Trophoblast cell (in vitro differentiated cells and primary cell): ENCODE measurements at regions not wholly inside any gene's neighbourhood (a gene's known extent, or its start where the extent isn't known, plus 50 kb on each side); places are given as distances from the start of the nearest gene placed in this dataset.

Experiments
- DNase-seq, 2 donors: peaks; one replicate each; pipeline ENCODE4 v3.0.0-alpha.2; 2016
- H2AFZ ChIP-seq: 2 replicates; pipeline ENCODE4 v1.6.1; 2013; ENCODE audit warnings: low read length, moderate library complexity, mild to moderate bottlenecking; ENCODE audit not compliant: insufficient read depth, poor library complexity
- H2AK5ac ChIP-seq: 2 replicates; pipeline ENCODE4 v1.6.1; 2013; ENCODE audit warnings: mild to moderate bottlenecking, low read length
- H2BK120ac ChIP-seq: 2 replicates; pipeline ENCODE4 v1.6.1; 2013; ENCODE audit warnings: low read length, mild to moderate bottlenecking, moderate library complexity; ENCODE audit not compliant: insufficient read depth, poor library complexity
- H2BK12ac ChIP-seq: 2 replicates; pipeline ENCODE4 v1.6.1; 2013; ENCODE audit warnings: mild to moderate bottlenecking, low read length, moderate library complexity
- H2BK5ac ChIP-seq: 2 replicates; pipeline ENCODE4 v1.6.1; 2013; ENCODE audit warnings: low read length, low read depth, moderate library complexity, mild to moderate bottlenecking; ENCODE audit not compliant: poor library complexity
- H3K14ac ChIP-seq: 2 replicates; pipeline ENCODE4 v1.6.1; 2013; ENCODE audit warnings: mild to moderate bottlenecking, low read length
- H3K18ac ChIP-seq: 2 replicates; pipeline ENCODE4 v1.6.1; 2013; ENCODE audit warnings: mild to moderate bottlenecking, low read length
- H3K23ac ChIP-seq: 2 replicates; pipeline ENCODE4 v1.6.1; 2013; ENCODE audit warnings: low read length
- H3K27ac ChIP-seq: 2 replicates; pipeline ENCODE4 v1.5.1; 2013; ENCODE audit warnings: low read depth, mild to moderate bottlenecking, inconsistent platforms, low read length, moderate library complexity
- H3K27me3 ChIP-seq: 2 replicates; pipeline ENCODE4 v1.6.1; 2013; ENCODE audit warnings: inconsistent platforms, mild to moderate bottlenecking, low read length, moderate library complexity; ENCODE audit not compliant: insufficient read depth
- H3K36me3 ChIP-seq, 2 experiments: 1 replicate in 1 of 2; 2 replicates in 1 of 2; pipeline ENCODE4 v1.6.1; 2013; ENCODE audit warnings: low read length in 2 of 2, mild to moderate bottlenecking in 2 of 2, moderate library complexity in 1 of 2; ENCODE audit not compliant: insufficient read depth in 2 of 2, control insufficient read depth in 1 of 2
- H3K4ac ChIP-seq: 2 replicates; pipeline ENCODE4 v1.6.1; 2013; ENCODE audit warnings: low read depth, mild to moderate bottlenecking, low read length, moderate library complexity
- H3K4me1 ChIP-seq, 2 experiments: 1 replicate in 1 of 2; 2 replicates in 1 of 2; pipeline ENCODE4 v1.6.1; 2013; ENCODE audit warnings: low read length in 2 of 2, mild to moderate bottlenecking in 2 of 2, moderate library complexity in 1 of 2; ENCODE audit not compliant: insufficient read depth in 2 of 2, control insufficient read depth in 1 of 2
- H3K4me2 ChIP-seq: 2 replicates; pipeline ENCODE4 v1.6.1; 2013; ENCODE audit warnings: inconsistent platforms, mild to moderate bottlenecking, low read length, moderate library complexity
- H3K4me3 ChIP-seq: 2 replicates; pipeline ENCODE4 v1.5.1; 2013; ENCODE audit warnings: mild to moderate bottlenecking, low read depth, low read length, inconsistent platforms
- H3K79me1 ChIP-seq: one replicate; pipeline ENCODE4 v1.6.1; 2013; ENCODE audit warnings: low read length
- H3K79me2 ChIP-seq: 2 replicates; pipeline ENCODE4 v1.6.1; 2013; ENCODE audit warnings: low read length, mild to moderate bottlenecking; ENCODE audit not compliant: control insufficient read depth, insufficient read depth, poor library complexity
- H3K9ac ChIP-seq: 2 replicates; pipeline ENCODE4 v1.6.1; 2013; ENCODE audit warnings: mild to moderate bottlenecking, low read length
- H3K9me3 ChIP-seq: 2 replicates; pipeline ENCODE4 v1.6.1; 2013; ENCODE audit warnings: low read depth, mild to moderate bottlenecking, control low read depth, inconsistent platforms, low read length; ENCODE audit not compliant: insufficient read depth
- H4K12ac ChIP-seq: 2 replicates; pipeline ENCODE4 v1.6.1; 2013; ENCODE audit warnings: low read depth, mild to moderate bottlenecking, low read length, moderate library complexity
- H4K8ac ChIP-seq: 2 replicates; pipeline ENCODE4 v1.6.1; 2013; ENCODE audit warnings: low read depth, mild to moderate bottlenecking, low read length, moderate library complexity
- H4K91ac ChIP-seq: one replicate; pipeline ENCODE4 v1.6.1; 2013; ENCODE audit warnings: low read depth, mild to moderate bottlenecking, low read length, moderate library complexity
- WGBS: extraction: QIAGEN DNeasy Blood & Tissue Kit; methylation state at CpG from one replicate; pipeline ENCODE4 v1.1.7; 2013; ENCODE audit warnings: missing lambda C conversion rate; ENCODE audit not compliant: insufficient read length, insufficient coverage; ENCODE audit errors: extremely low coverage; 5-methylcytosine and 5-hydroxymethylcytosine counted together

DNA sequence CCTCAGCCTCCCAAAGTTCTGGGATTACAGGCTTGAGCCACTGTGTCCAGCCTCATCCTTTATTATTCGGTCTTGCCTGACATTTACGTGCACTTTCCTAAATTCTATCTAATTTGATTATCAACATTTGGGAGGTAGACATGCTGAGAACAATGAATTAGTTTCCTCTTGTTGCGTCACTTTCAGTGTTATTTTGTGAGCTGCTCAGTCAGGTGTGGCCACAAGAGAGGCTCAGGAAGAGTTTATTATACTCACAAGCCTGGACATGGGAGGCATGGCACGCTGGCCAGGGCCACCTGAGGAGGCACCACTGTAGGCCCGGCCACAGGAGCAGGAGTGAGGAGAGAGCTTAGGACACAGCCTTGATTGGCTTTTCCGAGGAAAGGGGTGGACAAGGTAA is 59.7 kb upstream of the RBFOX2 start:
- Histone ChIP-seq H3K18ac (no peak overlapping the region), H3K9ac (no peak overlapping the region), H3K14ac (no peak overlapping the region), H2BK120ac (no peak overlapping the region), H3K4me3 (no peak overlapping the region), H2BK5ac (no peak overlapping the region), H4K91ac (no peak overlapping the region), H3K27ac (no peak overlapping the region), H2AFZ (no peak overlapping the region), H3K4me1 (peaks cover 0 to 7% of the 10 kb centered on the region in 2 experiments), H3K79me1 (no peaks in the 10 kb centered on the region), H3K36me3 (no peaks in the 10 kb centered on the region), H2AK5ac (no peak overlapping the region), H3K9me3 (no peaks in the 10 kb centered on the region), H2BK12ac (no peak overlapping the region), H3K79me2 (no peaks in the 10 kb centered on the region), H3K27me3 (no peaks in the 10 kb centered on the region), H3K23ac (no peak overlapping the region), H3K4me2 (no peak overlapping the region), H3K4ac (no peak overlapping the region), H4K12ac (no peak overlapping the region), H4K8ac (no peak overlapping the region)
- no CpG with 5 or more reads among the region's 6 CpGs for WGBS
- DNase-seq: no peak

GRCh38 chr22:36087784-36088183 is 59.2 kb upstream of the RBFOX2 start:
- Histone ChIP-seq H2BK120ac (no peak overlapping the region), H4K8ac (no peak overlapping the region), H2BK12ac (no peak overlapping the region), H3K18ac (no peak overlapping the region), H3K14ac (no peak overlapping the region), H2BK5ac (no peak overlapping the region), H3K4ac (no peak overlapping the region), H3K79me1 (no peaks in the 10 kb centered on the region), H3K4me1 (peaks cover 0 to 7% of the 10 kb centered on the region in 2 experiments), H3K27me3 (no peaks in the 10 kb centered on the region), H2AK5ac (no peak overlapping the region), H3K36me3 (no peaks in the 10 kb centered on the region), H3K9me3 (no peaks in the 10 kb centered on the region), H4K91ac (no peak overlapping the region), H3K4me2 (no peak overlapping the region), H2AFZ (no peak overlapping the region), H4K12ac (no peak overlapping the region), H3K79me2 (no peaks in the 10 kb centered on the region), H3K9ac (no peak overlapping the region), H3K27ac (no peak overlapping the region), H3K23ac (no peak overlapping the region), H3K4me3 (no peak overlapping the region)
- no CpG with 5 or more reads among the region's 5 CpGs for WGBS
- DNase-seq: peak; percentile 61 to 80

DNA sequence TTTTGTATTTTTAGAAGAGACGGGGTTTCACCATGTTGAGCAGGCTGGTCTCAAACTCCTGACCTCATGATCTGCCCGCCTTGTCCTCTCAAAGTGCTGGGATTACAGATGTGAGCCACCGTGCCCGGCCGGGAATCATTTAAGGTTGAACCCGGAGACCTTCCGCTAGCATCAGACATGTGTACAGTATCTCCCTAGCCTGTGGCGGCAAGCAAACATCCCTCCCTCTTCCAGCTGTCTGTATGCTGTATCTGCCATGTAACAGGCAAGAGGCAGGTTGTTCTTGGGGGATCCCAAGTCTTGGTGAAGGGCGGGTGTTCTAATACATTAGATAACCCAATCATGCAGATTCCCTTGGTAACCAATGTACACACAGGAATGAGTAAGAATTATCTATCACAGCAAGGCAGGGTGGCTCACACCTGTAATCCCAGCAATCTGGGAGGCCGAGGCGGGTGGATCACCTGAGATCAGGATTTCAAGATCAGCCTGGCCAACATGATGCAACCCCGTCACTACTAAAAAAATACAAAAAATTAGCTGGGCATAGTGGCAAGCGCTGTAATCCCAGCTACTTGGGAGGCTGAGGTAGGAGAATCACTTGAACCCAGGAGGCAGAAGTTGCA is 58.1 kb upstream of the RBFOX2 start:
- DNase-seq: peak; percentile 53 to 68
- H3K79me1 ChIP-seq: no peaks in the 10 kb centered on the region
- no peak overlapping the region for H3K27ac ChIP-seq
- H2AK5ac ChIP-seq: no peak overlapping the region
- H3K14ac ChIP-seq: no peak overlapping the region
- no peak overlapping the region for H2BK120ac ChIP-seq
- H2AFZ ChIP-seq: no peak overlapping the region
- H3K4me1 ChIP-seq: peaks cover 0 to 7% of the 10 kb centered on the region in 2 experiments
- H3K9me3 ChIP-seq: no peaks in the 10 kb centered on the region
- no peak overlapping the region for H3K23ac ChIP-seq
- no peak overlapping the region for H4K12ac ChIP-seq
- no peak overlapping the region for H3K18ac ChIP-seq
- H3K4ac ChIP-seq: no peak overlapping the region
- H2BK5ac ChIP-seq: no peak overlapping the region
- no peaks in the 10 kb centered on the region for H3K36me3 ChIP-seq
- H2BK12ac ChIP-seq: no peak overlapping the region
- WGBS: no CpG with 5 or more reads among the region's 13 CpGs
- no peaks in the 10 kb centered on the region for H3K27me3 ChIP-seq
- H4K8ac ChIP-seq: no peak overlapping the region
- H3K4me2 ChIP-seq: no peak overlapping the region
- no peaks in the 10 kb centered on the region for H3K79me2 ChIP-seq
- no peak overlapping the region for H3K9ac ChIP-seq
- no peak overlapping the region for H3K4me3 ChIP-seq
- H4K91ac ChIP-seq: no peak overlapping the region

DNA sequence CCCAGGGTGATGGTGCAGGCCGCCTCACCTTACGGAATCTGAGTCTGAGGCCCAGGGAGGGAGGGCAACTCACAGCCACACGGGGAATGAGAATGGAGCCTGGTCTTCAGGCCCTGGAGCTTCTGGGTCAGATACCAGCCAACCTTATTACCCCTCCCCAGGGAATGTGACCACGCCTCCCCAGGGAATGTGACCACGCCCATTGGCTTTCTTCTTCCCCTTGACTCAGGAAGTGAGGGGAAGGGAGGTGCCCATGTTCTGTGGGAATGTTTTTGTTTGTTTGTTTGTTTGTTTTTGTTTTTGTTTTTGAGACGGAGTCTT is 57.5 kb upstream of the RBFOX2 start:
- peaks cover 0 to 7% of the 10 kb centered on the region in 2 experiments for H3K4me1 ChIP-seq
- H3K9ac ChIP-seq: no peak overlapping the region
- H4K8ac ChIP-seq: no peak overlapping the region
- H2BK120ac ChIP-seq: no peak overlapping the region
- peak; percentile 83 to 85 for DNase-seq
- H3K4me2 ChIP-seq: no peak overlapping the region
- H2AFZ ChIP-seq: no peak overlapping the region
- WGBS: no CpG with 5 or more reads among the region's 6 CpGs
- H3K9me3 ChIP-seq: no peaks in the 10 kb centered on the region
- no peak overlapping the region for H3K23ac ChIP-seq
- no peak overlapping the region for H2BK12ac ChIP-seq
- no peaks in the 10 kb centered on the region for H3K79me2 ChIP-seq
- no peak overlapping the region for H3K27ac ChIP-seq
- no peak overlapping the region for H3K14ac ChIP-seq
- no peaks in the 10 kb centered on the region for H3K36me3 ChIP-seq
- H3K4ac ChIP-seq: no peak overlapping the region
- no peaks in the 10 kb centered on the region for H3K79me1 ChIP-seq
- no peaks in the 10 kb centered on the region for H3K27me3 ChIP-seq
- no peak overlapping the region for H4K12ac ChIP-seq
- no peak overlapping the region for H3K18ac ChIP-seq
- no peak overlapping the region for H4K91ac ChIP-seq
- no peak overlapping the region for H2AK5ac ChIP-seq
- H3K4me3 ChIP-seq: no peak overlapping the region
- no peak overlapping the region for H2BK5ac ChIP-seq
